C4-2B (cell line): ENCODE measurements at regions not wholly inside any gene's neighbourhood (a gene's known extent, or its start where the extent isn't known, plus 50 kb on each side); places are given as distances from the start of the nearest gene placed in this dataset.

Experiments
- H3K27ac ChIP-seq: fragments of 450-650 bp; 2 replicates; pipeline ENCODE4 v1.5.1; 2017
- CTCF ChIP-seq: fragments of 450-650 bp; conservative IDR thresholded peaks from 2 replicates; pipeline ENCODE4 v1.5.1; 2017; ENCODE audit warnings: mild to moderate bottlenecking
- ZFX ChIP-seq: fragments of 450-650 bp; IDR thresholded peaks from 2 replicates; pipeline ENCODE4 v1.6.1; 2017

DNA sequence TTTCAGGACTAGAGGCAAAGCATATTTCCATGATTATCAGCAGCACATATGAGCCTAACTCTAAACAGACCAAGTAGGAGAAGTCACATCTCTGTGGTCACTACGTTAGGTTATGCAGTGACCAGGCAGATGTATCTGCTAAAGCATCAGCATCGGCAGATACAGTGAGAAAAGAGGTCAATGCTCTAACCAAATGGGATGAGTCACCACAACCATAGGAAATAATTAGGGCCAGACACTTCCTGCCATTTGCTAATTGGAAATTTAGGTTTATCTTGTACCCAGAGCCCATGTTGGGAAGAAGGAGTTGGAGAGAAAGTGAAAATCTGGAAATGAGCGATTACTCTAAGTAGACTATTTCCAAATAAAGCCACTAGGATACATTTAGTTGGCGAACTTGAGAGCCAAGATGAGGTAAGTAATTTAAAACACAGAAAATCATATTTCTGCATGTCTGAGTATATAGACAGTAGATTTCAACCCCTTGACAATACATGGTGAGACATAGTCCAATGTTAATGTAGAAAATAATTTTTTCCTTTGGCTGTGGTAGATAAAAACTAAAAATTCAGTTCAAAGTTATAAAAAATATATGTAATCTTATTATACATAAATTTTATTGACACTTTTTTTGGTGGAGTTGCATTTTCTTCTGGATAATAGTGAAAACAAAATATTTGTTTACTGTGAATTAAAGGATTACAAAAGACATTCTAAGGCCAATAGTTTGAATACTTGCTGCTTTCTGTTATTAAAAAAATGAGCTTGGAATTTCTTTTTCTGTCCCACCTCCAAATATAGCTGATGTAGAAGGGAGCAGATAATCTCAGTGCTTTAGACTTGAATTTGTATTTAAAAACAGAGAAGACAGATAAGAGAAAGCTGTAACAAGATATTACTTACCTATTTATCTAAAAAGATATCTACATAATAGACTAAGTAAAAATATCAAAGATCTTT, 104.4 kb upstream of the CSNK1A1L start:
- no peak overlapping the region for H3K27ac ChIP-seq
- TF ChIP-seq CTCF: no peak
- no peak for TF ChIP-seq ZFX

DNA sequence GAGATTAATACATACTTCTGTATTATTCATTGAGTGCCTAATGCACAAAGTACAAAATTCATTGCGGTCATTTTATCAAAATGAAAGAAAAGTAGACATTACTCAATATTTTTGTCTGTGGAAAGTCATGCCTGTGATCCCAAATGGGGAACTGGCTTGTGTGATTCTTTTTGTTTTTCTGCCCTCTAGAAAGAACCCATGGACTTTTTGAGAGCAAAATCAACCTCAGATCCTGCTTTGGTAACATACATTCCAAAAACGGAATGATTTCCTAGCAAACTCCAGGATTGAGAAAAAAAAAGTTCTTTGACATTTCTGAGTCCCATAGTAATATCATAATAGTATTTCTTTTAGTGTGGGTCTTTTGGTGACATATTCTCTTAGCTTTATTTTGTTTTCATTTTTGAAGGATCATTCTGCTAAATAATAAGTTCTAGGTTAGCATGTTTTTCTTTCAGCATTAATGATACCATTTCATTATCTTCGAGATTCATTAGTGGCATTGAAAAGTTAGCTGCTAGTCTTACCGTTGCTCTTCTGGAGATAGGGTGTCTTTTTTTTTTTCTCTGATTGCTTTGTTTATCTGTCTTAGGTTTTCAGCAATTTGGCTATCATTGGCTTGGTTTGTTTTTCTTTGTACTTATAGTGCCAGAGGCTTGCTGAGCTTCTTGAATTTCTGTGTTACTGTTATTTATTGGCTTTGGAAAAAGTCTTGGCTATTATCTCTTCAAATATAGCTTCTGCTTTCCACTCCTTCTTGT, 102.4 kb upstream of the CSNK1A1L start:
- H3K27ac ChIP-seq: no peak overlapping the region

GRCh38 chr13:37202264-37202663, 96.8 kb upstream of the CSNK1A1L start:
- TF ChIP-seq ZFX (no peak), CTCF (no peak)
- H3K27ac ChIP-seq: no peak overlapping the region

More for the DNA sequence above, 102.4 kb upstream of the CSNK1A1L start:
- TF ChIP-seq CTCF (no peak), ZFX (no peak)

DNA sequence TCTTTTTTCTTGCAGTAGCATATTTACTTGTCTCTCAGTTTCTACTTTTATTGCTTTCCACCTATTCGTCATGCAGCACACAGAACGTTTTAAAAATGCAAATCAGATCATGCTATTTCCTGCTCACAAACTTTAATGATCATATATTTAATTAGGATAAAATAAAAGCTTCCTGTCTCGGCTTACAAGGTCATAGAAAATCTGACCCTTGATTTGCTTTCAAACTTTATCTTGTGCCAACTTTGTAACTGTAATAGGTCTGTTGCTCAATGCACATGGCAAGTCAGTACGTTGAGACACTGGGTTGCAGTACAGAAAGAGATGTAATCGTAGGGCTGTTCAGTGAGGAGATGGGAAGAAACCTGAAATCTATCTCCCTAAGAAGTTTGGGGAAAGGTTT, 95.6 kb upstream of the CSNK1A1L start:
- TF ChIP-seq ZFX (no peak), CTCF (no peak)

DNA sequence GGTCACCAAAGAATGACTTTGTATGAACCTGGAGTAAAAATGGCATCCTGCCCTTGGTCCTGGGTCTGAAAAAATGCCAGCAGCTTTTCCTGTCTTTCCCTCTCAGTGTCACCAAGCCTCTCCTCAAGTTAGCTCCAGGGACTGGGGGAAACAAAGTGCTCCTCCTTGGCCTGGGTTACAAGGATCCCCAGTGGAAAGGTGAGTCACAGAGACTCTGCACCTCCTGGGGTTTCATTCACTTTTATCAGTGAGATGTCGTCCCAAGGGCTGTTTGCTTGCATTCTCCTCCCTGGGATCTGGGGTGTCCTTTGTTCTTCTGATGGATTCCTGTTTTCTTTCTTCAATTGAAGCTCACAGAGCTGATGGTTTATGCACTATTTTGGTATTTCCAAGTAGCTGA, 93.2 kb upstream of the CSNK1A1L start:
- no peak for TF ChIP-seq ZFX
- no peak for TF ChIP-seq CTCF
- no peak overlapping the region for H3K27ac ChIP-seq

More for the DNA sequence above, 95.6 kb upstream of the CSNK1A1L start:
- no peak overlapping the region for H3K27ac ChIP-seq

- no peak overlapping the region for H3K27ac ChIP-seq
Observed at GRCh38 chr13:37195621-37196020, 90.2 kb upstream of the CSNK1A1L start.

More at GRCh38 chr13:37195621-37196020, 90.2 kb upstream of the CSNK1A1L start:
- TF ChIP-seq CTCF: no peak
- TF ChIP-seq ZFX: no peak
